Left forelimb (tissue), 1 donor: ENCODE measurements at regions not wholly inside any gene's neighbourhood (a gene's known extent, or its start where the extent isn't known, plus 50 kb on each side); places are given as distances from the start of the nearest gene placed in this dataset.
"Not testable (repeated sequence)": the region's sequence is repeated elsewhere in the genome, so short reads cannot be mapped to it uniquely, and the experiment has no call there.

Experiments used
- DNase-seq: peaks from one replicate; pipeline ENCODE4 v3.0.0-alpha.2; 2018; ENCODE audit warnings: low spot score

DNA sequence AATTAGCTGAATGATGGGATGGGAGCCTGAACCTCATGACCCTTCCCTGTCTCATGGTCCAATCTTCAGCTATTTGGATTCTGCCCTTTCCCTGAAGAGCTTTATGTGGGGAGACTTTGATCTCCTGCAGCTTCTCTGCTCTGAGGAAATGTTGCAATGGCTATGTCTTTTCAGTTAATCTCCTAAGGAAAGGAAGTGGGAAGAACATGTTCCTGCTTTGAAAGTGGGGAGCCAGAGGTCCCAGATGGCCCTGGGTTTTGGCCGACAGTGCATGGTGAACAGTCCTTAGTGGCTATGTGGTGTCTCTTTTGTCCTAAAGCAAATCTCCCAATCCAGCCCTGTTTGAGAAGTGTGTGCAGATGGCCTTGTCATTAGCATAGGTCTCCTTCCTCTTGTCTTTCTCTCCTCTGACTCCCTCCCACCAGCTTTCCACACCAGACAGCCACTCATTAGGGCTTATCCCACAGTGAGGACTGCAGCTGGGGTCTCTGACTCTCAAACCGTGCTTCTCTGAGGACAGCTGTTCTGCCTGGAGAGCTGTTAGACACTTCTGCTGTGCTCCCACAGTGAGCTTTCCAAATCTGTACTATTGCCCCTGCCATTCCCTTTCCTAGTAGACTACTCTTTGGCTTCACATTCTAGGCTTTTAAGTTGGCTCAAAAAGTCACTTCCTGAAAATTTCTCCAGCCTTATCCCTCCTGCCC is 365.8 kb upstream of the UMPS start:
- DNase-seq: no peak

DNA sequence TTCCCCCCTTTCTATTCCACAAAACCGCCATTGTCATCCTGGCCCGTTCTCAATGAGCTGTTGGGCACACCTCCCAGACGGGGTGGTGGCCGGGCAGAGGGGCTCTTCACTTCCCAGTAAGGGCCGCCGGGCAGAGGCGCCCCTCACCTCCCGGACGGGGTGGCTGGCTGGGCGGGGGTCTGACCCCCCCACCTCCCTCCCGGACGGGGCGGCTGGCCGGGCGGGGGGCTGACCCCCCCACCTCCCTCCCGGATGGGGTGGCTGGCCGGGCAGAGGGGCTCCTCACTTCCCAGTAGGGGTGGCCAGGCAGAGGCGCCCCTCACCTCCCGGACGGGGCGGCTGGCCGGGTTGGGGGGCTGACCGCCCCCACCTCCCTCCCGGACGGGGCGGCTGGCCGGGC is 363.6 kb upstream of the UMPS start:
- not testable (repeated sequence) for DNase-seq

DNA sequence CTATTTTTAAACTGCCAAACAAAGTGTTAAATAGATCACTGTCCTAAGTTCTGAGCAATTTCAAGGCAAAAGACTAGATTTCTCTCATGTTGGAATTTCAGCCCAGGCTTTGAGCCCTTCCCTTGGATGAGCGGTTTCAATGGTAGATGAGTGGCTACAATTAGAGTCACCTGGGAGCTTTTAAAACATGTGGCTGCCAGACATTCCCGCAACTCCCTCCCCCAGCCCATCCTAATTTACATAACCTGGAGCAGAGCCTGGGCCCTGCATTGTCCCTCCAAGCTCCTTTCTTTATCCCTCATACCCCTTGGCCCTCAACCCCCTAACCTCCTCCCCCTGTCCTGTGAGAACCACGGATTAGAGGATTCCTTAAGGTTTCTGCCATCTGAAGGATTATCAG is 357.5 kb upstream of the UMPS start:
- no peak for DNase-seq

DNA sequence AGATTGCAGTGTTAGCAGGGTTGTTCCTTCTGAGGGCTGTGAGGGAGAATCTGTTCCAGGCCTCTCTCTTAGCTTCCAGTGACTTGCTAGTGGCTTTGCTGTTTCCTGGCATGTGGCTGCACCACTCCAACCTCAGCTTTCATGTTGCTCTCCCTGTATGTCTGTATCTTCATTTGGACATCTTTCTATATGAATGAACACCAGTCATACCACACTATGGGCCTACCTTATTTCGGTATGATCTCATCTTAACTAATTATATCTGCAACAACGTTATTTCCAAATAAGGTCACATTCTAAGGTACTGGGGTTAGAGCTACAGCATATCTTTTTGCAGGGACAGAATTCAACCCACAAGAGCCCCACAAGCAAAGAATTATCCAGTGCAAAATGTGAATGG is 356.7 kb upstream of the UMPS start:
- no peak for DNase-seq

DNA sequence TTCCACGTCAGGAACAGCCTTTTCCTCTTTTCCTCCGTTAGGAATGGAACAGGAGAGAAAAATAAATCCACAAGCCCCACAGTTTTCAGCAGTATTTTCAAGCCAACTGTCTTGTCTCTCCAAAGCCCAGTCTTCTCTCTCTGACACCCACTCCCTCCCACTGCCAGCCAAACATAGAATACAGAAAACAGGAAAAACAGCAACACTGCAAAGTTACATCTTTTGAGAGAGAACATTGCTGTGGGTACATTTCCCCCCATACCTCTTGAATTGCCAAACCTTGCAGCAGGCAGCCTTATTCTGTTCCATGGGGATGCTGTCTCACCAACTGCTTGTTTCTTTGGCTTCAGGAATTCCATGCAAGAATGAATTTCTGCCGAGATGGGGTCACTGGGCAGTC is 355.7 kb upstream of the UMPS start:
- no peak for DNase-seq

DNA sequence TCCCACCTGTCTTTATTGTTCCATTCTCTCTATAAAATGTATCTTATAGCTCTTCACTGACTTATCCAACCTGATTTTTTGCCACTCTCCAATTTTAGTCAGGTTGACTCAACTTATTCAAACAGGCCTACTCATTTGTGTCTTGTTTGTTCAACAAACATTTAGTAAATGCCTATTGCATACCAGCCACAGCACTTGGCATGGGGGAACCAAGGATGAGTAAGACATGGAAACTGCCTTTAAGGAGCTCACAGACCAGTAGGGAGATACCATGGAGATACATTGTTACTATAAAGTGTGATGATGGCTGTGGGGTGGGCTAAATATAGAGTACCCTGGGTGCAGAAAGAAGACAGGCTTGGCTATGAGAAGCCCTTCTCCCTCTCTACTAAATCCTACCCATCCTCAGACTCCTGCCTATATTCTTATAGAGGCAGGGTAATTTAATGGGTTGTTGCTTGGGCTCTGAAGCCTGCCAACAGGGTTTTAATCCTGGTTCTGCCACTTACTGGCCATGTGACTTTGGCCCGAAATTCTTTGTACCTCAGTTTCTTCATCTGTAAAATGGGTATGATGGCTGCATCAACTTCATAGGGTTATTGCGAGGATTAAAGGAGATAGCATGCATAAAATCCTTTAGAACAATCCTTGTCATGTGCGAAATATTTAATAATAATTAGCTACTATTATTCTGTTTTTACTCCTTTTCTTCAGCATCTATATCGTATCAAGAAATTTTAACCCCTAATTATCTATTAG is 348.5 kb upstream of the UMPS start:
- DNase-seq: no peak

DNA sequence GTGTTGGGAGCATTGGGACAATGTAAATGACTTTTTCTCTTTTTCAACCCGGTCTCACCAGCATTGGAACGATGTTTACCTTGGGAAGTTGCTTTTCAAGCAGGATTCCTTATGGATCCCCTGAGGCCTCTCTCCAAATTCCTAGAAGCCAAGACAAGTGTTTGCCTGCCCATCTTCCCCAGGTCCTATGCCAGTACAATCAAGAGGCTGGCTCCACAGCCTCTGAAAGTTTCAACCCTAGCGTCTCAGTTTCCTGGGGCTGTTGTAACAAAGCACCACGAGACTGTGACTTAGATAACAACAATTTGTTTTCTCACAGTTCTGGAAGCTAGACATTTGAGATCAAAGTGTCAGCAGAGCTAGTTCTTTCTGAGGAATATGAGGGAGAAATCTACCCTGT is 347.2 kb upstream of the UMPS start:
- no peak for DNase-seq

DNA sequence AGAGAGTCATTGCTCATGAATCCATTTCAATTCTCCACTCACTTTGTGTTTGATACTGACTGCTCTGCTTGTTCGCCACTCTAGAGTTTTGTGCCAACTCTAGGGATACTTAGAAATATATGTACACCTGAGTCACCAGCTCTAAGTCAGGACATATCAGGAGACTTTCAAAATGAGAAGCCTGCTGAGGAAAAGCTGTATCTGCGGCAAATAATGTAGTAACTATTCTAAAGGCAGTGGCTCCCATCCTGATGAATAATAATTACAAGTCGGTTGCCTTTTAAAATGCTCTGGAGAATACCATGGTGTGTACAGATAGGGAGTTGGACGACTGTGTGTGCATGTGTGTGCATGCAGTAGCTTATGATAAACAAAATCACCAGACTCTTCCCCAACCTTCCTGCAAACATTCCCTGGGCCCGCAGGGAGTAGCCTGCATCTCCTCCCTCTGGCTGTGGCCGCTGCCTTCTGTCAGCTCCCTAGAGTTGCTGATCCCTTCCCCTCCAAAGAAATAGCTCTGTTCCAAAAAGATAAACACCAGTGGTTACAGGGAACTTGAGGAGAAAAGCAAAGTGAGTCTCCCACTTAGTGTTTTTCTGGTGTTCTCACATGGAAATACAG is 346.3 kb upstream of the UMPS start:
- no peak for DNase-seq

DNA sequence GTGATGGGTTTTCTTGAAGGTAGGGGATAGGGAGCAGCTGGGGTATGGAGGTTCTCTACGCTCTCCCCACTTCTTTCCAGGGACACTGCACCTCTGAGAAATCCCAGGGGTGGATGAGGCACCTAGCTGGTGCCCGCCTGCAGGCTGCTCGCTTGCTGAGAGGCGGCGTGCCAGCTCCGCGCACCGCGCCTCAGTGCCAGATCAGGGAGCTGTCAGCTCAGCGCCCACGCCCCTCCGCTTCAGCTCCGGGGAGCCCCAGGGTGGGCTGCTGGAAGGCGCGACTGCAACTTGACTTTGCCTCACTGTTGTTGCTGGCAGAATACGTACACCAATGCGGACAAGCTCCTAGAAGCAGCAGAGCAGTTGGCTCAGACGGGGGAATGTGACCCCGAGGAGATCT is 345.7 kb upstream of the UMPS start:
- DNase-seq: no peak

DNA sequence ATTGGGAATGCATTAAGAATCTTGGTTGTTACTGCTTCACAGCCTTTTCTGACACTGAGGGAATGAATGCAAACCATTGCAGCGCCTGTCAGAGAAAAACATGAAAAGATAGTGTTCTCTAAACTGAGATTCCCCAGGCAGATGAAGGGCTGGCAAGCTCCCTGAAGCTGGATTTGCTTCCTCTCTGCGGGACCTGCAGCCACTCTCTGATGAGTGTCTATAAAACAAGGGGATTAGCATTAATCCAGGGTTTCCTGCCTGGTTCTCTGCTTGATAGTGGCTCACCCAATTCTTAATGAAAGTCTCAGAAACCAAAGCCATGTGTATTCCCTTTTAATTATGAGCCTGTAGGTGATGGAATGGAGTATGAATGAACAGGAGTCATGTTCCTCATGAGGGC is 344.3 kb upstream of the UMPS start:
- DNase-seq: no peak

DNA sequence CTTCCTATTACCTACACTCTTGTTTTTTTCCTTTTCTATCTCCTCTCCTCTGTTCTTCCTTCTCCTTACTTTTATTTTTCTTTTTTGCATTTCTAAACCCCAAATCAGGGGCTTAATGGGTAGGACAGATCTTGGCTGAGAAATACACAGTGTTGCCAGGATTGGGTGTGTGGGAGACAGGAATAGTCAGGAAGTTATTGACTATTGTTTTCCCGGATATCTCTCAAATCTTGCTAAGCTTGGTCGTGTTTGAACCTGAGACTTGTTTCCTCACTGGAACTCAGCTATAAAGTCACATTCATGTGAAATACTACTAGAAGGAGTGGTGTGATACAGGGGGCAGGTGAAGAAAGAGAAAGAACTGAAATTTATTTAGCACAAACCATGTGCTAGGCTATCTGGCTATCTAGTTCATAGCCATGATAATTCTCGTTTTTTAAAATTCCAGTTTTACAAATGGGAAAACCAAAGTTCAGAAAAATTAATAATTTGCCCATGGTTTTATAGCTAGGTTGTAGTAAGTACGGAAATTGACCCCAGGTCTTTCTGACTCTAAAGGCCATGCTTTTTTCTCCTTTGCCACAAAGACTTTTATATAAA is 343.2 kb upstream of the UMPS start:
- no peak for DNase-seq

DNA sequence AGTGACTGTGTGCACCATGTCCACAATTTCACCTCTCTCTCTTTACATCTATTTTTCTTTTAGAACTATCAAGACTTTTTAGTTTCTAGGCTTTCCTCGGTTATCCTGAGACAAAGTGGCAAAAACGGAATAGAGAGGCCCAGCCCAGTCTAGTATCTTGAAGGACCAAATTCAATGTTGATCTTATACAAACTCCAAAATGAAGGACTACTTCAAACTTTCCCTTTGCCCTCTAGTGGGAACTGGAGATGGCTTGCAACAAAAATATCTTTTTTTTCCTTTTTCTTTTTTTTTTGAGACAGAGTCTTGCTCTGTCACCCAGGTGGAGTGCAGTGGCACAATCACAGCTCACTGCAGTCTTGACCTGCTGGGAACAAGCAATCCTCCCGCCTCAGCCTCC is 338.5 kb upstream of the UMPS start:
- no peak for DNase-seq

DNA sequence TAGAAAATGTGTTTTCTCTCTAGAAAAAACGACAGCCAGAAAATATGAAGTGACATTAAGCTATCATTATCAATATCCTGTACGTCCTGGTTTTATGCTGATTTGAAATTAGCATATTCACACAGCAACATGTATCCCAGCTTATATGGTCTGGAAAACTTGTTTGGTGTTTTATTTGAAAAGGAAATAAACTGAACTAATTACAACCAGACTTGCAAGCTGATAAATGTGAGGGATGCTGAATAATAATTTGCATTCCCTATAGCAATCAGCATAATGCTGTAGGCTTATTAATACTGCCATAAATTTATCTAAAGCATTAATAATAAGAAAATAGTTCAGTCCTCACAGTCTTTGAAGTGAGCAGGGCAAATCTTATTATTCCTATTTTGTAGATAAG is 336.9 kb upstream of the UMPS start:
- DNase-seq: no peak

DNA sequence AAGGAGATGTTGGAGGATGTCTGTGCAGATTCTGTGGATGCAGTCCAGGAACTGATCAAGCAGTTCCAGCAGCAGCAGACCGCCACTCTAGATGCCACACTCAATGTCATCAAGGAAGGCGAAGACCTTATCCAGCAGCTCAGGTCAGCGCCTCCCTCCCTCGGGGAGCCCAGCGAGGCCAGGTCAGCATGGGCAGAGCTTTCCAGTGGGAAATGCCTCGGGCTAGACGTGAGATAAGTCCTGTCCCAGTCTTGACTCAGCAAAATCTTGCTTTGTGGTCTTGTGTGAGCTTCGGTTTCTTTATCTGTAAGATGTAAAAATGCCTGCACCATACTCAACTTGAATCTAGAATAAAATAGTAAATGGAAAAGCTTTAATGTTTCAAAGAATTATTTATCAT is 335.1 kb upstream of the UMPS start:
- DNase-seq: no peak

DNA sequence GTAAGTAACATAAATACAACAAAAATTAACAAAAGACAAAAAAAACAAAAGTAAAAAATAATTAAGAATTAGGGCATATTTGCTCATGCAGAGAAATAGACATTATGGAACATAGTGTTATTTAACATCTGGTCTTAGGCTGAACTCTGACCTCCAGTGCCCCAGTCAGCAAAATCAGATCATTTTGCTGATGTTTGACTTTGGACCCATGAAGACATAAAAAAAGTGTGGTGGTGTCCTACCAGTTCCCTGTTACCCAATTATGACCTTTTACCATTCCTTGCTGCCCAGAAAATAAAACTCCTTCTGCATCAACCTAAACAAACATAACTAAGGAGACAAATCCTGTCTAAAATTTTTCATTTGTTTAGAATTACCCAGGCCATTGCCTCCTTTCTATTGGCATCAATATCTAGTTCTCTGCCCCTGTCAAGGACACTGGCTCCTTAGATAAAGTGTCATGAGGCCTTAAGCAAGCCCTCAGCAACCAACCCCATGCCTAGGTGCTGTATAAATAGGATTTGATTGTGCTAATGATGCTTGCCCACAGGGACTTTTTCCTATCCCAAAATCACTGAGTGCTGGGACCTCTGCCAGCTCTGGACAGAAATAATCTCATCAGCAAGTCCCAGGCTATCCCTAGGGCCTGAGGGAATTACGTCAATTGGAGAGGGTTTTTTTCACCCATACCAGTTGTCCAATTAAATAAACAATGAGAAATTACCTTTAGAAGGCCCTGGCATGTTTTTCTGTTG is 334.5 kb upstream of the UMPS start:
- DNase-seq: no peak

DNA sequence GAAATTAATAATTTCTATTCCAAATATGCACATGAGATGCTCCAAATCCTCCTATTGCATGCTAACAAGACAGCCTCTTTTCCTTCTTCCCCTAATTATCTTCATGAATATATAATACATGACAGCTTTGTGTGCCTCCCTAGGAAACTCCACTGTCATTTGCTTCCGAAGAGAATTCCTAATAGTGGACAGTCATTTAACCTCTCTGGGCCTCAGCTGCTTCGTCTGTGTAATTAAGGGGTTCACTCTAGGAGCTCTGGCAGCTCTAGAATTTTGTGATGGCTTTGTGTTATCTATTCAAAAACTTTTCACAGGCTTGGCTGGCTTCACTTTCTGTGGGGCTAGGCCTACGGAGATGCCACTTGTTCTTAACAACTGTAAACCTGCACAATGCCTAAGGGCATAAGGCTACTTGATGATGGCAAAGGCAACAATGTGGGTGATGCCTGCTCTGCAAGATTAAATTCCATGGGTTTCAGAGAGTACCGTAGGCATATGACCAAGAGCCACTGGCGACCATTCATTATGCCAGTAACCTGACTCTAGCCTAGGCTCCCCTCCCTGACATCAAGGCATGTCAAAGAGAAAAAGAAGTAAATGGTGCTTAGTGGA is 333.8 kb upstream of the UMPS start:
- DNase-seq: no peak

DNA sequence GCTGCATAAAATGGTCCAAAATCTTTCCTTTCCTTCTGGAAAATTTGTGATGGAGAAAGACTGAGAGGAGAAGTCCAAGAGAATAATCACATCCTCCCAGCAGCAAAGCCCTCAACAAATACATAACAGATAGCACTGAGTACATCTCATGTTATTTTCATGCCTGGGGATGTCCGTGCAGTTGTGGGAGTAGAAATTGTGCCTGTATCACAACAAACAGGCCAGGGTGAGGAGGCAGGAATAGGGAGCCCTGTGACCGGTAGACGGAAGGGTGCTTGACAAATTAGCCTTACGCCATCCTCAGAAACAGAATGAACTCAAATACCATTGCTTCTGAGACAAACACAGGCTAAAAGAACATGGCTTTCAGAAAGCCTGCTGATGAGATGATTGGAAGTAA is 333.2 kb upstream of the UMPS start:
- no peak for DNase-seq

DNA sequence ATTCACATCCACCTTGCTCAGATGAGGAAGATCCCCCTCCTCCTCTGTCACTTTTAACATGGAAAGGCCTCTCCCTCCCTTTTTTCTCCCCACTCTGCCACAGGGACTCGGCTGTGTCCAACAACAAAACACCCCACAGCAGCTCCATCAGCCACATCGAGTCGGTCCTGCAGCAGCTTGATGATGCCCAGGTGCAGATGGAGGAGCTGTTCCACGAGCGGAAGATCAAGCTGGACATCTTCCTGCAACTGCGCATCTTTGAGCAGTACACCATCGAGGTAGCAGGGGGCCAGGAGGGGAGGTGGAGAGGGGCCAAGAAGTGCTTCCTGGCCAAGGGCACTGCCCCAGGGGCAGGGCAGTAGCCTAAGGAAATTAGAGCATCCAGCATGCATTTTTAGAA is 331.7 kb upstream of the UMPS start:
- no peak for DNase-seq

DNA sequence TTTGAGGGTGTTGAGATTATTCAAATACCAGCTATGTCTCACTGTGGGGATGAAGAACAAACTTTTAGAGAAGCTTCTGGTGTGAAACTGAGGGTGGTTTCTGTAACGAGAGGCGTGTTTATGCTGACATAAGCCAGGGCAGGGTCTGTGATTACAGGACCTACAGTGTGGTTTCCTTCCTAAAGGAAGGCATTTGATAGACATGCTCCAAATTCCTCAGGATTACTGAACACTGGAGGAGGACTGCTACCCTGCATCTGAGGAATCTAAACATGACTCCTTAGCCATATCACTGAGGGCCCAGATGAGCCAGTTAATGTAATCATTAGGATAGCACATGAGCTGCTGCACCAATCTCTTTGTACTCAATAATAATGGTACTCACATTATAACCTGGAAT is 328.4 kb upstream of the UMPS start:
- no peak for DNase-seq

DNA sequence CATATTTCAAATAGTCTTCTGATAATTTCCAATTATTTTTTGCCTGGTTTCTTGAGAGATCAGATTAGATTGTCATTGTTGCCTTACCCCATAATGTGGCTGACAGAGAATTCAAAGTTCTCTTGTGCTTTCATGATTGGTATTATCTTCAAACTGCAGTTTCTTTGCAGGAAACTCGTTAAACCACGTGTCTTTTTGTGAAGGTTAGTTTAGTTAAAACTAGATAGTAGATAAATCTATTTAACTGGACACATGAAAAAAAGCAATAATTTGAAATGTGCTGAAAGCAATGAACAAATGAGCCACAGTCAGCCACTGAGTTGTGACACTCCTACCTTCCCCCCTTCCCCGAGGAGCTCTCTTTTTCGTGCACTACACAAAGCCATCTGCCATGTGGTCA is 327.5 kb upstream of the UMPS start:
- DNase-seq: no peak

DNA sequence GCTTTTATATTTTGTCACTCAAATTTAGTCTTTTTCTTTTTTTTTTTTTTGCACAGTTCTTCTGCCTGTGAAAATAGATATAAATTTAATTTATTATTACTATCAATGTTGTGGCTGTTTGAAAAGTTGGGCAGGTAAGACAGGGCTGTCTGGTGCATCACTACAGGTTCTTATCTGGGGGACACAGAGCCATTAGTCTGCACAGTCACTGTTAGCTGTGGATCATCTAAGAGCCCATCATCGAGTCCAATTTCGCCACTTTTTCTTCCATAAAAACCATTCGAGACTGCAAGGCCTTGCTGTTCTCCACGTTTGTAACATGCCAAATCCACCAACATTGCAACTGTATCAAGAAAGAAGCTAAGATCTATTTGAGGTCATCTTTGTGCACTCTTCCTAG is 325.6 kb upstream of the UMPS start:
- DNase-seq: no peak

DNA sequence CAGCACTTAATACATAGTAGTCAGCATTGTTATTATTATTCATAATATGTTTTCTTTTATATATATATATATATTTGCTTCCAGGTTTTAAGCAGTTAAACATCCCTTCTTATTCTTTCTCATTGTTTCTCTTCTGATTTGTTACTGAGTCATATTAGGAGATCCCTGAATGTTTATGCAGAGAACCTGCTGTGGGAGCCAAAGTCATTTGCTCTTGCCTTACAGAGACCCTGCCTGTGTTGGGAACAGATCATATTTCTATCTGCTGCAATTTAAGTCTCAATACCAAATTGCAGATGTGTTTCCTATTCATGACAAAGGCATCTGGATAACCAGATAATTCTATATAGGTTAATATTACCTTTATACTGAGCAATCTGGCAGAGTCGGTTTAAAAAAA is 323.0 kb upstream of the UMPS start:
- DNase-seq: no peak
